Endodermal cell (in vitro differentiated cells): ENCODE measurements at regions not wholly inside any gene's neighbourhood (a gene's known extent, or its start where the extent isn't known, plus 50 kb on each side); places are given as distances from the start of the nearest gene placed in this dataset.

Source experiments
- DNase-seq: peaks from one replicate; pipeline ENCODE4 v3.0.0-alpha.2; 2017
- H3K27ac ChIP-seq: 2 replicates; pipeline ENCODE4 v1.5.1; 2013; ENCODE audit warnings: mild to moderate bottlenecking, low read depth, low read length, moderate library complexity
- H3K27me3 ChIP-seq: 2 replicates; pipeline ENCODE4 v1.6.1; 2013; ENCODE audit warnings: mild to moderate bottlenecking, low read length, moderate library complexity; ENCODE audit not compliant: insufficient read depth, control insufficient read depth, poor library complexity, severe bottlenecking
- H3K36me3 ChIP-seq: 2 replicates; pipeline ENCODE4 v1.7.0; 2013; ENCODE audit warnings: mild to moderate bottlenecking, low read length, moderate library complexity; ENCODE audit not compliant: control insufficient read depth, insufficient read depth
- H3K4me1 ChIP-seq: one replicate; pipeline ENCODE4 v1.7.0; 2013; ENCODE audit warnings: low read length; ENCODE audit not compliant: control insufficient read depth, insufficient read depth
- H3K4me3 ChIP-seq: 2 replicates; pipeline ENCODE4 v1.5.1; 2013; ENCODE audit warnings: mild to moderate bottlenecking, low read length, moderate library complexity
- H3K9ac ChIP-seq: 2 replicates; pipeline ENCODE4 v1.6.1; 2013; ENCODE audit warnings: mild to moderate bottlenecking, low read length, moderate library complexity; ENCODE audit not compliant: poor library complexity, severe bottlenecking; ENCODE audit errors: extremely low read depth
- H3K9me3 ChIP-seq: 2 replicates; pipeline ENCODE4 v1.6.1; 2013; ENCODE audit warnings: mild to moderate bottlenecking, low read length, moderate library complexity; ENCODE audit not compliant: control insufficient read depth
- H3K27ac Mint-ChIP-seq: 2 replicates; pipeline ENCODE4 v1.8.0; 2020; ENCODE audit warnings: mixed read lengths
- H3K27me3 Mint-ChIP-seq: 2 replicates; pipeline ENCODE4 v1.8.0; 2021; ENCODE audit warnings: mild to moderate bottlenecking, mixed read lengths; ENCODE audit not compliant: insufficient read depth
- H3K36me3 Mint-ChIP-seq: 2 replicates; pipeline ENCODE4 v1.8.0; 2020; ENCODE audit warnings: low read depth, mixed read lengths
- H3K4me1 Mint-ChIP-seq: 2 replicates; pipeline ENCODE4 v1.8.0; 2020; ENCODE audit warnings: mixed read lengths
- H3K4me3 Mint-ChIP-seq: 2 replicates; pipeline ENCODE4 v1.8.0; 2020; ENCODE audit warnings: mild to moderate bottlenecking, moderate library complexity, mixed read lengths
- H3K9me3 Mint-ChIP-seq: 2 replicates; pipeline ENCODE4 v1.8.0; 2020; ENCODE audit warnings: mild to moderate bottlenecking, mixed read lengths
- CTCF ChIP-seq: fragments of 200-600 bp; sonication (generic); conservative IDR thresholded peaks from 2 replicates; pipeline ENCODE4 v1.5.0; 2021; ENCODE audit warnings: antibody characterized with exemption, mild to moderate bottlenecking
- WGBS, 2 experiments: methylation state at CpG; one replicate each; pipeline versions ENCODE4 v1.1.5 to v1.1.7; 2013; ENCODE audit warnings: missing lambda C conversion rate in 2 of 2, mixed read lengths in 1 of 2; ENCODE audit not compliant: insufficient coverage in 1 of 2, insufficient read length in 1 of 2; 5-methylcytosine and 5-hydroxymethylcytosine counted together

DNA sequence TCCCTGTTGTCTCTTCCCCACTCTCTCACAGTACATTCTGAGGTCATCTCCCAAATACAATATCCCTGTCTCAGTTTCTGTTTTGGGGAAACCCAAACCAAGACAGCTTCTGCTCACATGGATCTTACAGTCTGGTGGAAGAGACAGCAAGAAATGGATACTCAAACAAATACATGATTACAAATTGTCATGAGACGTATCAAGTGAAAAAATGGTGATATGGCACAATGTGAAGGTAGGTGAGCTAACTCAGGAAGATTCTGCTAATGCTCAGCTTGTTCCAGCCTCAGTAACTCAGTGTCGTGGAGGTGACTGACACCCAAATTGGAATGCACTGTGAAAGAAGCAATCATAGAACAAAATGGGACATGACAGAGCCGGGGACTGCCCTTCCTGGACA is 68.3 kb downstream of the CHST1 start:
- H3K9me3 Mint-ChIP-seq: no peaks in the 10 kb centered on the region
- H3K36me3 Mint-ChIP-seq: no peaks in the 10 kb centered on the region
- Histone ChIP-seq H3K27ac (no peak overlapping the region), H3K4me1 (peaks cover 14% of the 10 kb centered on the region), H3K27me3 (no peaks in the 10 kb centered on the region), H3K4me3 (no peak overlapping the region), H3K9ac (no peak overlapping the region), H3K9me3 (no peaks in the 10 kb centered on the region), H3K36me3 (no peaks in the 10 kb centered on the region)
- peaks cover 6% of the 10 kb centered on the region for H3K27me3 Mint-ChIP-seq
- peaks cover 8% of the 10 kb centered on the region for H3K4me1 Mint-ChIP-seq
- no peak overlapping the region for H3K27ac Mint-ChIP-seq
- H3K4me3 Mint-ChIP-seq: no peak overlapping the region
- no peak for TF ChIP-seq CTCF
- WGBS, 2 experiments: 72 to 83% methylated on average over 2 to 3 of the region's 3 CpGs
- DNase-seq: no peak

- H3K36me3 Mint-ChIP-seq: no peaks in the 10 kb centered on the region
- peaks cover 6% of the 10 kb centered on the region for H3K27me3 Mint-ChIP-seq
- H3K9ac ChIP-seq: no peak overlapping the region
- H3K36me3 ChIP-seq: no peaks in the 10 kb centered on the region
- peaks cover 19% of the 10 kb centered on the region for H3K4me1 ChIP-seq
- H3K4me3 ChIP-seq: no peak overlapping the region
- no peaks in the 10 kb centered on the region for H3K9me3 Mint-ChIP-seq
- TF ChIP-seq CTCF: no peak
- no peaks in the 10 kb centered on the region for H3K9me3 ChIP-seq
- peaks cover 12% of the 10 kb centered on the region for H3K4me1 Mint-ChIP-seq
- H3K4me3 Mint-ChIP-seq: no peak overlapping the region
- H3K27ac Mint-ChIP-seq: no peak overlapping the region
- 83 to 93% methylated on average over 2 to 5 of the region's 6 CpGs for WGBS, 2 experiments
- peak; percentile 24 for DNase-seq
- H3K27ac ChIP-seq: no peak overlapping the region
- no peaks in the 10 kb centered on the region for H3K27me3 ChIP-seq
Measured at GRCh38 chr11:45596571-45596970, 68.9 kb downstream of the CHST1 start.

DNA sequence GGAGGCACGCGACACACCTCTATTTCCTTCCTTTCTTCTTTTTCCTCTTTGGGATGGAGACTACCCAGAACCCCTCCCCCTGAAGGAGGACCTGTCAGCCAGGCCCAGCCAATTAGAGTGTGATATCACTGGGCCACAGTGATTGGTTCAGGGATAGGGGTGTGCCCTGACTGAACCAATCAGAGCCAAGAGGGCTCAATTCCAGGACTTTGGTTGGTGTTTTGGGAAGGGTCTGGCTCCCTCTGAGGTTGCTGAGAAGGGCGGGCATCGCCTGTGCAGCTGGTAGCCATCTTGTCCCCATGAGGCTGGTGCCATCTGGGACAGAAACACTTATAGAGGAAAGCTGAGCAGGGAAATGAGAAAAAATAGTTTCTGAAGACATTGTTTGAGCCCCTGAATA is 71.4 kb downstream of the CHST1 start:
- Mint-ChIP-seq H3K4me1 (peaks cover 12% of the 10 kb centered on the region), H3K27me3 (peaks cover 2% of the 10 kb centered on the region), H3K9me3 (no peaks in the 10 kb centered on the region), H3K36me3 (no peaks in the 10 kb centered on the region), H3K27ac (no peak overlapping the region), H3K4me3 (no peak overlapping the region)
- Histone ChIP-seq H3K4me1 (peaks cover 26% of the 10 kb centered on the region), H3K9me3 (no peaks in the 10 kb centered on the region), H3K4me3 (peak overlapping the region; percentile 17), H3K27ac (no peak overlapping the region), H3K9ac (no peak overlapping the region), H3K27me3 (no peaks in the 10 kb centered on the region), H3K36me3 (no peaks in the 10 kb centered on the region)
- no peak for TF ChIP-seq CTCF
- DNase-seq: peak; percentile 58
- 83 to 94% methylated on average over 1 to 4 of the region's 4 CpGs for WGBS, 2 experiments
